Fibroblast of the aortic adventitia (primary cell): ENCODE measurements at regions not wholly inside any gene's neighbourhood (a gene's known extent, or its start where the extent isn't known, plus 50 kb on each side); places are given as distances from the start of the nearest gene placed in this dataset.

ENCODE experiments used
- DNase-seq: peaks from one replicate; pipeline ENCODE4 v3.0.0-alpha.2; 2010; ENCODE audit warnings: low read depth
- H3K4me3 ChIP-seq: 2 replicates; pipeline ENCODE4 v1.5.1; 2011; ENCODE audit warnings: low read depth, mild to moderate bottlenecking, control low read depth, low read length, moderate library complexity
- TF ChIP-seq, protein P1 (sequence below): IDR thresholded peaks from 2 replicates; pipeline ENCODE4 v1.5.1; 2011; ENCODE audit warnings: mild to moderate bottlenecking, low read length, control low read depth, inconsistent platforms; ENCODE audit not compliant: insufficient read depth

DNA sequence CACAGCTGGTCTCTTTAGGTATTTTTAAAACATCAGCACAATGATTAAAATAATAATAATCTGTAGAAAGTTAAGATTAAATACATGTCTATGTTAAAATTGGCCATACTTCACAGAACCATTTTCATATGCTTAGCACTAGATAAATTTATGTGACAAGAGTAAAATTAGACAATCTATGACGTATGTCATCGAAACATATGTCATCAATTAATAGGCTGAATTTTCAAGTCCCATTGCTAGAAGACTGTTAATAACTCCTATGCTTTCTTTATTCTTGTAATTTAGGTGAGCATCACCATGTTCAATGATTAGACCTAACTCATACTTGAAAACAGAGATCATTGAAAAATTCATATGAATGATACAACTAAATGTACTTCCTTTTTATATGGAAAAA lies 593.3 kb upstream of the KCNMB2 start:
- no peak overlapping the region for H3K4me3 ChIP-seq
- TF ChIP-seq, protein P1, sequence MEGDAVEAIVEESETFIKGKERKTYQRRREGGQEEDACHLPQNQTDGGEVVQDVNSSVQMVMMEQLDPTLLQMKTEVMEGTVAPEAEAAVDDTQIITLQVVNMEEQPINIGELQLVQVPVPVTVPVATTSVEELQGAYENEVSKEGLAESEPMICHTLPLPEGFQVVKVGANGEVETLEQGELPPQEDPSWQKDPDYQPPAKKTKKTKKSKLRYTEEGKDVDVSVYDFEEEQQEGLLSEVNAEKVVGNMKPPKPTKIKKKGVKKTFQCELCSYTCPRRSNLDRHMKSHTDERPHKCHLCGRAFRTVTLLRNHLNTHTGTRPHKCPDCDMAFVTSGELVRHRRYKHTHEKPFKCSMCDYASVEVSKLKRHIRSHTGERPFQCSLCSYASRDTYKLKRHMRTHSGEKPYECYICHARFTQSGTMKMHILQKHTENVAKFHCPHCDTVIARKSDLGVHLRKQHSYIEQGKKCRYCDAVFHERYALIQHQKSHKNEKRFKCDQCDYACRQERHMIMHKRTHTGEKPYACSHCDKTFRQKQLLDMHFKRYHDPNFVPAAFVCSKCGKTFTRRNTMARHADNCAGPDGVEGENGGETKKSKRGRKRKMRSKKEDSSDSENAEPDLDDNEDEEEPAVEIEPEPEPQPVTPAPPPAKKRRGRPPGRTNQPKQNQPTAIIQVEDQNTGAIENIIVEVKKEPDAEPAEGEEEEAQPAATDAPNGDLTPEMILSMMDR = no peak
- DNase-seq = no peak

- H3K4me3 ChIP-seq = no peak overlapping the region
- DNase-seq = no peak
- TF ChIP-seq, protein P1 = no peak
These were observed 592.0 kb upstream of the KCNMB2 start for GRCh38 chr3:177944228-177944661.

DNA sequence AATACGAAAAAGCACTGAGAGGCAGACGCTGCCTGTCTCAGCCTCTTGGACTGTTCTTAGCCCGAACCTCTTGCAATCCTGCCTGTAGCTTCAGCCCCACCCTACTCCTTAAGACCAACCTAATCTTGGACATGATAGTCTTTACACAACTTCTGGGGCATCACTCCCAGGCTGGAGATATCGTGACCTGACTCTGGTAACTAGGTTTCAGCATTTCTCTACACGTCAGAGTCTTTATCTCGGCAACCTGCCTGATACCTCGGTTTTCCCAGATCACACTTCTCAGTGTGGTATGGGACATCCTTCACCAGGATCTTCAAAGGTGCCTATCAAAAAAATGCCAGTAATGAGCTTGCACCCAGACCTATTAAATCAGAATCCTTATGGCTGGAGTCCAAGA lies 590.2 kb upstream of the KCNMB2 start:
- peak; percentile 35 for DNase-seq
- TF ChIP-seq, protein P1 = no peak
- H3K4me3 ChIP-seq = no peak overlapping the region

DNA sequence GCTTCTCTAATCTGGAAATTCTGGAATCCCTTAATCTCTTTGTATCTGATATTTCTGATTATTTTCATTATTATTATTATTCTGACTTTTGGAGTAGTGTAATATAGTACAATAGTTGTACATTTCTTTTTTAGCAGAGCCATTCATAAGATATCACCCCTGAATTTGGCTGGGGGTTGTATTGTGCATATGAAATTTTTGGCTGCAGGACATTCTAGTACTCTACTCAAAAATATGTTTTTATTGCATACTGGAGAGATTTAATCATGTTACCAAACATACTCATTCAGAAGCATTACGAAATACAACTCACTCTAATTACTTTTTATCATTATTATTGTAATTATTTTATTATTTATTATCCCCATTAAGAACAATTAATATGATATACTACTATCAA lies 589.7 kb upstream of the KCNMB2 start:
- DNase-seq = peak; percentile 55
- TF ChIP-seq, protein P1 = no peak
- H3K4me3 ChIP-seq = no peak overlapping the region

GRCh38 chr3:177946936-177947335 lies 589.3 kb upstream of the KCNMB2 start:
- no peak overlapping the region for H3K4me3 ChIP-seq
- TF ChIP-seq, protein P1 = no peak
- DNase-seq = peak; percentile 81

GRCh38 chr3:177947901-177948300 lies 588.3 kb upstream of the KCNMB2 start:
- DNase-seq = no peak
- TF ChIP-seq, protein P1 = no peak
- H3K4me3 ChIP-seq = no peak overlapping the region

GRCh38 chr3:177948716-177949425 lies 587.4 kb upstream of the KCNMB2 start:
- H3K4me3 ChIP-seq = no peak overlapping the region
- no peak for DNase-seq
- TF ChIP-seq, protein P1 = no peak
